OCI-LY7 (cell line): ENCODE measurements at regions not wholly inside any gene's neighbourhood (a gene's known extent, or its start where the extent isn't known, plus 50 kb on each side); places are given as distances from the start of the nearest gene placed in this dataset.

ENCODE experiments used
- CTCF ChIP-seq: fragments of 200-600 bp; sonication (generic); conservative IDR thresholded peaks from 2 replicates; pipeline ENCODE4 v1.5.1; 2014; ENCODE audit warnings: mild to moderate bottlenecking, antibody characterized with exemption, low read length, moderate library complexity, mixed read lengths
- EZH2phosphoT487 ChIP-seq: fragments of 200-600 bp; sonication (generic); IDR thresholded peaks from 2 replicates; pipeline ENCODE4 v1.6.1; 2018; ENCODE audit warnings: low read depth, borderline replicate concordance, mild to moderate bottlenecking, mixed run types, antibody characterized with exemption, low read length, moderate library complexity, mixed read lengths

- TF ChIP-seq CTCF: no peak
- TF ChIP-seq EZH2phosphoT487: no peak
Observed at GRCh38 chr10:44294726-44295412, 90.0 kb downstream of the CXCL12 start.
